Liver (tissue), 8 donors: ENCODE measurements at regions not wholly inside any gene's neighbourhood (a gene's known extent, or its start where the extent isn't known, plus 50 kb on each side); places are given as distances from the start of the nearest gene placed in this dataset.

Source experiments
- DNase-seq: peaks from one replicate; pipeline ENCODE4 v3.0.0-alpha.2; 2017; ENCODE audit warnings: low spot score
- H3K27ac ChIP-seq, 2 donors: one replicate each; pipeline ENCODE4 v1.7.0; 2013; ENCODE audit warnings: inconsistent platforms in 2 of 2, low read length in 2 of 2, control low read depth in 1 of 2, low read depth in 1 of 2, mild to moderate bottlenecking in 1 of 2
- H3K27me3 ChIP-seq, 4 donors: one replicate each; pipeline versions ENCODE4 v1.6.1 to v1.7.0; 2013; ENCODE audit warnings: low read length in 3 of 4, inconsistent platforms in 1 of 4, mild to moderate bottlenecking in 1 of 4, moderate library complexity in 1 of 4; ENCODE audit not compliant: control insufficient read depth in 4 of 4, insufficient read depth in 4 of 4
- H3K36me3 ChIP-seq, 4 donors: one replicate each; pipeline versions ENCODE4 v1.6.1 to v1.7.0; 2013; ENCODE audit warnings: low read length in 3 of 4, mild to moderate bottlenecking in 3 of 4, low read depth in 1 of 4, moderate library complexity in 1 of 4; ENCODE audit not compliant: control insufficient read depth in 4 of 4, insufficient read depth in 3 of 4
- H3K4me1 ChIP-seq, 4 donors: one replicate each; pipeline versions ENCODE4 v1.6.1 to v1.7.0; 2013; ENCODE audit warnings: low read length in 3 of 4, mild to moderate bottlenecking in 3 of 4, moderate library complexity in 1 of 4; ENCODE audit not compliant: control insufficient read depth in 4 of 4, insufficient read depth in 4 of 4
- H3K4me3 ChIP-seq, 3 donors: one replicate each; pipeline versions ENCODE4 v1.6.1 to v1.7.0; 2013; ENCODE audit warnings: low read length in 3 of 3, control low read depth in 1 of 3, low read depth in 1 of 3, mild to moderate bottlenecking in 1 of 3
- H3K9ac ChIP-seq, 2 donors: one replicate each; pipeline ENCODE4 v1.7.0; 2013; ENCODE audit warnings: low read length in 2 of 2, mild to moderate bottlenecking in 2 of 2, moderate library complexity in 2 of 2, control low read depth in 1 of 2, low read depth in 1 of 2
- H3K9me3 ChIP-seq, 4 donors: one replicate each; pipeline versions ENCODE4 v1.6.1 to v1.7.0; 2013; ENCODE audit warnings: low read length in 3 of 4; ENCODE audit not compliant: control insufficient read depth in 4 of 4
- ATF3 ChIP-seq: IDR thresholded peaks from 2 replicates; pipeline ENCODE4 v1.6.1; 2016; ENCODE audit warnings: antibody characterized with exemption
- CTCF ChIP-seq: fragments of 150-350 bp; IDR thresholded peaks from 2 replicates; pipeline ENCODE4 v1.5.1; 2017; ENCODE audit warnings: improper control_type of control experiment, low read depth, low read length; ENCODE audit not compliant: missing input control
- EGR1 ChIP-seq, 2 donors: IDR thresholded peaks; 2 replicates each; pipeline ENCODE4 v1.6.1; 2016 to 2018; ENCODE audit warnings: antibody characterized with exemption in 2 of 2, low read depth in 2 of 2
- FOXA1 ChIP-seq: IDR thresholded peaks from 2 replicates; pipeline ENCODE4 v1.6.1; 2016; ENCODE audit warnings: antibody characterized with exemption
- GABPA ChIP-seq, 2 donors: IDR thresholded peaks in 1 of 2; conservative IDR thresholded peaks in 1 of 2; 2 replicates each; pipeline ENCODE4 v1.6.1; 2016; ENCODE audit warnings: antibody characterized with exemption in 2 of 2, mild to moderate bottlenecking in 1 of 2, moderate library complexity in 1 of 2
- HNF4A ChIP-seq, 2 donors: conservative IDR thresholded peaks; 2 replicates each; pipeline ENCODE4 v1.6.1; 2016; ENCODE audit warnings: antibody characterized with exemption in 2 of 2, mild to moderate bottlenecking in 2 of 2
- HNF4G ChIP-seq: IDR thresholded peaks from 2 replicates; pipeline ENCODE4 v1.6.1; 2016; ENCODE audit warnings: antibody characterized with exemption
- JUND ChIP-seq, 2 donors: IDR thresholded peaks; 2 replicates each; pipeline ENCODE4 v1.6.1; 2016; ENCODE audit warnings: antibody characterized with exemption in 2 of 2
- MAX ChIP-seq: IDR thresholded peaks from 2 replicates; pipeline ENCODE4 v1.6.1; 2016; ENCODE audit warnings: antibody characterized with exemption
- NR2F2 ChIP-seq: IDR thresholded peaks from 2 replicates; pipeline ENCODE4 v1.6.1; 2016; ENCODE audit warnings: antibody characterized with exemption
- RAD21 ChIP-seq, 2 donors: IDR thresholded peaks; 2 replicates each; pipeline ENCODE4 v1.6.1; 2016; ENCODE audit warnings: antibody characterized with exemption in 2 of 2, mild to moderate bottlenecking in 2 of 2
- REST ChIP-seq: IDR thresholded peaks from 2 replicates; pipeline ENCODE4 v1.6.1; 2016; ENCODE audit warnings: antibody characterized with exemption, mild to moderate bottlenecking
- RXRA ChIP-seq, 2 donors: IDR thresholded peaks; 2 replicates each; pipeline ENCODE4 v1.6.1; 2017 to 2018; ENCODE audit warnings: antibody characterized with exemption in 2 of 2, mild to moderate bottlenecking in 1 of 2
- YY1 ChIP-seq: IDR thresholded peaks from 2 replicates; pipeline ENCODE4 v1.6.1; 2016; ENCODE audit warnings: antibody characterized with exemption, mild to moderate bottlenecking
- WGBS: extraction: QIAGEN DNeasy Blood & Tissue Kit; methylation state at CpG from one replicate; pipeline ENCODE4 v1.1.7; 2013; 5-methylcytosine and 5-hydroxymethylcytosine counted together
- donor health status: healthy.
- donor health status: healthy.
- donor health status: healthy.
- donor health status: healthy.
- donor health status: healthy.

DNA sequence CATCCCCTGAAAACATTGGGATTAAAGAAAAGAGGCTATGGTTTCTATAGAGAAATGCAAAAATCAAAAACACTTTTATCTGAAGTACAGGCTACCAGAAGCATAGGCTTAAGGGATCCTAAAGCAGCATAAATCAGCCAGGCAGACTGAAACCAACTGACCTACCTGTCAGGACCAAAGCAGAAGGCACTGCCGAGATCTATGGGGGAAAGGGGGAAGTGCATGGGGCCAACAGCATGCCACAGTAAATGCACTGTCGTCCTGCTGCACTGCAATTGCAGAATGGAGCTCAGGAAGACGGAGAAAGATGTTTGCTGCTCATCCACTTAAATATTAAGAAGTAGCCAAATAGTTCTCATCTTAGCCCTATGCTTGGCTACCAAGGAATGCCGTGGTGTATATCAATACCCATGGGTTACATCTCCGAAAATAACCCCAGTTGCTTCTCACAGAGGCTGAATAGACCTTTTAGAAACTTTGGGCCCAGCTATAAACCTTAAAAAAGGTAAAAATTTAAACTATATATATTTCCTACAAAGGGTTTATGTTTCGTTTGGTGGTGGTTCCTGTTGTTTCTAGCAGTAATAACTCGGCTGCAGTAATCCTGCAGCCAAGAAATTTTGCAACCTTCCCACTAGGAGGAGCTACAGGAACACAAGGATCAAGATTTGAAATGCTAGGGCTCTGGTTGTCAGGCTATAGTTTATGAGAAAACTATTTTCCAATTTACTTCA lies 312.2 kb upstream of the DIAPH2 start:
- Histone ChIP-seq H3K27ac (no peak overlapping the region), H3K27me3 (no peaks in the 10 kb centered on the region), H3K9ac (no peak overlapping the region), H3K36me3 (no peaks in the 10 kb centered on the region), H3K4me1 (peaks cover 0 to 4% (median 2%) of the 10 kb centered on the region in 4 donors), H3K4me3 (peak overlapping the region; percentile 18 to 33 (median 27)), H3K9me3 (no peaks in the 10 kb centered on the region)
- 17% methylated on average over 7 of the region's 7 CpGs for WGBS
- TF ChIP-seq RAD21 (IDR thresholded peaks at IDR 0.05): peak; percentile 87
- no peak for TF ChIP-seq YY1
- peak; percentile 63 for TF ChIP-seq CTCF
- no peak for TF ChIP-seq NR2F2
- no peak for TF ChIP-seq ATF3
- no peak for DNase-seq

- Histone ChIP-seq H3K27me3 (no peaks in the 10 kb centered on the region), H3K4me1 (peaks cover 0 to 4% (median 2%) of the 10 kb centered on the region in 4 donors), H3K4me3 (no peak overlapping the region), H3K9ac (no peak overlapping the region), H3K27ac (no peak overlapping the region), H3K36me3 (no peaks in the 10 kb centered on the region), H3K9me3 (no peaks in the 10 kb centered on the region)
- 36% methylated on average over 4 of the region's 4 CpGs for WGBS
- no peak for DNase-seq
- TF ChIP-seq RAD21 (IDR thresholded peaks at IDR 0.05) (no peak), EGR1 (IDR thresholded peaks at IDR 0.05; ENCODE audit: low read depth in 2 of 2) (no peak), REST (no peak), GABPA (IDR thresholded peaks at IDR 0.05 in 1 of 2, conservative IDR thresholded peaks at IDR 0.05 in 1 of 2) (no peak), JUND (IDR thresholded peaks at IDR 0.05) (no peak), HNF4G (no peak), YY1 (no peak), NR2F2 (no peak), RXRA (IDR thresholded peaks at IDR 0.05) (no peak), HNF4A (conservative IDR thresholded peaks at IDR 0.05) (no peak), FOXA1 (no peak), MAX (no peak)
Measured at GRCh38 chrX:96373047-96373355, 311.6 kb upstream of the DIAPH2 start.
